Smooth muscle cell (in vitro differentiated cells): ENCODE measurements at regions not wholly inside any gene's neighbourhood (a gene's known extent, or its start where the extent isn't known, plus 50 kb on each side); places are given as distances from the start of the nearest gene placed in this dataset.

Experiments used
- DNase-seq: peaks from one replicate; lab custom pipeline; 2025; ENCODE audit not compliant: unreplicated experiment; lab: John Stamatoyannopoulos, UW
- H2AFZ ChIP-seq: fragments of 200-600 bp; sonication (generic); 2 replicates; pipeline ENCODE4 v1.6.0; 2016; ENCODE audit warnings: antibody characterized with exemption, low read depth, mild to moderate bottlenecking
- H3F3A ChIP-seq: fragments of 200-600 bp; sonication (generic); 2 replicates; pipeline ENCODE4 v1.6.0; 2017; ENCODE audit warnings: antibody characterized with exemption, low read depth
- H3K27ac ChIP-seq: fragments of 200-600 bp; sonication (generic); 2 replicates; pipeline ENCODE4 v1.5.1; 2016; ENCODE audit warnings: low read depth, mild to moderate bottlenecking
- H3K27me3 ChIP-seq: fragments of 200-600 bp; sonication (generic); 2 replicates; pipeline ENCODE4 v1.6.1; 2016; ENCODE audit warnings: low read depth, mild to moderate bottlenecking
- H3K36me3 ChIP-seq: fragments of 200-600 bp; sonication (generic); 2 replicates; pipeline ENCODE4 v1.5.1; 2016; ENCODE audit warnings: low read depth
- H3K4me1 ChIP-seq: fragments of 200-600 bp; sonication (generic); 2 replicates; pipeline ENCODE4 v1.5.1; 2016; ENCODE audit warnings: low read depth
- H3K4me2 ChIP-seq: fragments of 200-600 bp; sonication (generic); 2 replicates; pipeline ENCODE4 v1.6.0; 2016; ENCODE audit warnings: mild to moderate bottlenecking
- H3K4me3 ChIP-seq: fragments of 200-600 bp; sonication (generic); 2 replicates; pipeline ENCODE4 v1.5.1; 2016; ENCODE audit warnings: mild to moderate bottlenecking
- H3K79me2 ChIP-seq: fragments of 200-600 bp; sonication (generic); 2 replicates; pipeline ENCODE4 v1.6.0; 2016; ENCODE audit warnings: low read depth, mild to moderate bottlenecking
- H3K9ac ChIP-seq: fragments of 200-600 bp; sonication (generic); 2 replicates; pipeline ENCODE4 v1.6.0; 2016; ENCODE audit warnings: low read depth
- H3K9me3 ChIP-seq: fragments of 200-600 bp; sonication (generic); replicated peaks from 2 replicates; pipeline ENCODE4 v1.5.1; 2016; ENCODE audit warnings: low read depth
- H4K20me1 ChIP-seq: fragments of 200-600 bp; sonication (generic); 2 replicates; pipeline ENCODE4 v1.6.0; 2016; ENCODE audit warnings: low read depth
- CTCF ChIP-seq: fragments of 200-600 bp; sonication (generic); IDR thresholded peaks from 2 replicates; pipeline ENCODE4 v1.5.1; 2017; ENCODE audit warnings: borderline replicate concordance, mild to moderate bottlenecking, antibody characterized with exemption; ENCODE audit not compliant: insufficient read depth, poor library complexity, severe bottlenecking
- WGBS: methylation state at CpG from one replicate; pipeline ENCODE4 v1.1.7; 2016; ENCODE audit warnings: low lambda C conversion rate; 5-methylcytosine and 5-hydroxymethylcytosine counted together

GRCh38 chr13:23022704-23023103, 158.1 kb upstream of the SGCG start:
- Histone ChIP-seq H3K9me3 (no peaks in the 10 kb centered on the region), H4K20me1 (no peaks in the 10 kb centered on the region), H3K27ac (no peak overlapping the region), H3K79me2 (no peaks in the 10 kb centered on the region), H3K36me3 (no peaks in the 10 kb centered on the region), H2AFZ (no peak overlapping the region), H3K27me3 (no peaks in the 10 kb centered on the region), H3K4me2 (no peak overlapping the region), H3K4me3 (no peak overlapping the region), H3K9ac (no peak overlapping the region), H3F3A (no peaks in the 10 kb centered on the region), H3K4me1 (no peaks in the 10 kb centered on the region)
- WGBS = 88% methylated on average over 7 of the region's 7 CpGs
- DNase-seq = no peak
- no peak for TF ChIP-seq CTCF

- DNase-seq = no peak
- no peak overlapping the region for H3K4me2 ChIP-seq
- H3K4me1 ChIP-seq = no peaks in the 10 kb centered on the region
- no peak overlapping the region for H3K27ac ChIP-seq
- H3K4me3 ChIP-seq = no peak overlapping the region
- H2AFZ ChIP-seq = no peak overlapping the region
- H4K20me1 ChIP-seq = no peaks in the 10 kb centered on the region
- H3K79me2 ChIP-seq = no peaks in the 10 kb centered on the region
- H3K27me3 ChIP-seq = no peaks in the 10 kb centered on the region
- H3K36me3 ChIP-seq = no peaks in the 10 kb centered on the region
- WGBS = 76% methylated on average over 5 of the region's 5 CpGs
- no peaks in the 10 kb centered on the region for H3F3A ChIP-seq
- no peak for TF ChIP-seq CTCF
- H3K9me3 ChIP-seq = no peaks in the 10 kb centered on the region
- H3K9ac ChIP-seq = no peak overlapping the region
Measured at GRCh38 chr13:23025864-23026608, 154.7 kb upstream of the SGCG start.

- no peaks in the 10 kb centered on the region for H3K79me2 ChIP-seq
- H3F3A ChIP-seq = no peaks in the 10 kb centered on the region
- H3K4me3 ChIP-seq = no peak overlapping the region
- no peaks in the 10 kb centered on the region for H3K9me3 ChIP-seq
- no peaks in the 10 kb centered on the region for H3K4me1 ChIP-seq
- no peak overlapping the region for H3K27ac ChIP-seq
- H3K27me3 ChIP-seq = no peaks in the 10 kb centered on the region
- H3K9ac ChIP-seq = no peak overlapping the region
- no peaks in the 10 kb centered on the region for H4K20me1 ChIP-seq
- WGBS = 94% methylated on average over 3 of the region's 3 CpGs
- no peak for TF ChIP-seq CTCF
- H2AFZ ChIP-seq = no peak overlapping the region
- H3K4me2 ChIP-seq = no peak overlapping the region
- no peak for DNase-seq
- no peaks in the 10 kb centered on the region for H3K36me3 ChIP-seq
Measured at GRCh38 chr13:23039266-23039935, 141.4 kb upstream of the SGCG start.
